AG04450 (cell line): ENCODE measurements at regions not wholly inside any gene's neighbourhood (a gene's known extent, or its start where the extent isn't known, plus 50 kb on each side); places are given as distances from the start of the nearest gene placed in this dataset.

Source experiments
- CTCF ChIA-PET: fragments of 300-600, 350-600 bp; formaldehyde crosslinking; extraction: SDS; loops from one replicate; lab custom pipeline; 2022; ENCODE audit warnings: antibody characterized with exemption, inconsistent platforms; lab: Charles Lee
- POLR2A ChIA-PET: fragments of 350-600 bp; formaldehyde crosslinking; extraction: SDS; loops from one replicate; lab custom pipeline; 2021; ENCODE audit warnings: antibody characterized with exemption, inconsistent platforms; lab: Yijun Ruan, JAX
- DNase-seq: peaks from one replicate; pipeline ENCODE4 v3.0.0-alpha.2; 2011; ENCODE audit warnings: low read depth, low spot score
- H3K27ac ChIP-seq: one replicate; pipeline ENCODE4 v1.5.1; 2012; ENCODE audit warnings: low read depth, low read length, control low read depth
- H3K27me3 ChIP-seq: one replicate; pipeline ENCODE4 v1.6.0; 2012; ENCODE audit warnings: low read length; ENCODE audit not compliant: control insufficient read depth, insufficient read depth
- H3K4me3 ChIP-seq: 2 replicates; pipeline ENCODE4 v1.5.1; 2011; ENCODE audit warnings: mild to moderate bottlenecking, low read depth, low read length, control low read depth
- H3K9me3 ChIP-seq: 2 replicates; pipeline ENCODE4 v1.5.1; 2012; ENCODE audit warnings: low read length; ENCODE audit not compliant: control insufficient read depth, insufficient read depth
- TF ChIP-seq, protein P1 (sequence below): IDR thresholded peaks from 2 replicates; pipeline ENCODE4 v1.5.1; 2011; ENCODE audit warnings: low read depth, low read length, control low read depth, inconsistent platforms

DNA sequence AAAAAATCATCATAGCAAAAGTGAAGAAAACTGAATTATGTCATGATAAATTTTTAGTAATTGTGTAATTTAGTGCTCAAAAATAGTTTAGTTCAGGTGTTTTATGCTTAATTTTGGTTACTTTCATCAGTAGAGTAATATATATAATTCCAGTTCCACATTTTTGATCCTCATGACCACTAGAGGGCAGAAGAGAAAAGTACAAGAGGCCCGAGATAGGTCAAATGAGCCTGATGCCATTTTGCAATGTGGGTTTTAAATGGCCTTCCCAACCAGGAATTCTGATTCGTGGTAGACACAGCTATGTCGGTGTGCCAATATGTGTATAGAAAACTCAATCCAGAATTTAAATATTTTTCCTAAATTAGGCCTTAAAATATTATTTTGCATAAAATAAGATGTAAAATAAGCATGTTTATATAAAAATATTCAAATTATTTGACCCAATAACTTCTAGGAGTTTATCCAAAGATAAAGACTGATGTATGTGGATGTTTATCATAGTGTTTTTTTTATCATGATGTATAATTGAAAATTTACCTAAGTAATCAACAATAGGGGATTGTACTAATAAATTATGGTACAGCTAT, 159.7 kb upstream of the RPS6KA2 start:
- CTCF ChIA-PET = interaction anchor here (0.7 to 4.6 kb wide), 8 partner anchors 8 to 219 kb away, joined by 3 to 83 read pairs (median 4); no protein-coding TSS in a partner anchor
- POLR2A ChIA-PET = no interaction called here
- DNase-seq = peak; percentile 20
- H3K27ac ChIP-seq = no peak overlapping the region
- H3K9me3 ChIP-seq = peaks cover 4% of the 10 kb centered on the region; the same call in 1 of the 2 replicates
- H3K4me3 ChIP-seq = no peak overlapping the region
- TF ChIP-seq, protein P1, sequence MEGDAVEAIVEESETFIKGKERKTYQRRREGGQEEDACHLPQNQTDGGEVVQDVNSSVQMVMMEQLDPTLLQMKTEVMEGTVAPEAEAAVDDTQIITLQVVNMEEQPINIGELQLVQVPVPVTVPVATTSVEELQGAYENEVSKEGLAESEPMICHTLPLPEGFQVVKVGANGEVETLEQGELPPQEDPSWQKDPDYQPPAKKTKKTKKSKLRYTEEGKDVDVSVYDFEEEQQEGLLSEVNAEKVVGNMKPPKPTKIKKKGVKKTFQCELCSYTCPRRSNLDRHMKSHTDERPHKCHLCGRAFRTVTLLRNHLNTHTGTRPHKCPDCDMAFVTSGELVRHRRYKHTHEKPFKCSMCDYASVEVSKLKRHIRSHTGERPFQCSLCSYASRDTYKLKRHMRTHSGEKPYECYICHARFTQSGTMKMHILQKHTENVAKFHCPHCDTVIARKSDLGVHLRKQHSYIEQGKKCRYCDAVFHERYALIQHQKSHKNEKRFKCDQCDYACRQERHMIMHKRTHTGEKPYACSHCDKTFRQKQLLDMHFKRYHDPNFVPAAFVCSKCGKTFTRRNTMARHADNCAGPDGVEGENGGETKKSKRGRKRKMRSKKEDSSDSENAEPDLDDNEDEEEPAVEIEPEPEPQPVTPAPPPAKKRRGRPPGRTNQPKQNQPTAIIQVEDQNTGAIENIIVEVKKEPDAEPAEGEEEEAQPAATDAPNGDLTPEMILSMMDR = peak; percentile 73
- H3K27me3 ChIP-seq = no peaks in the 10 kb centered on the region

DNA sequence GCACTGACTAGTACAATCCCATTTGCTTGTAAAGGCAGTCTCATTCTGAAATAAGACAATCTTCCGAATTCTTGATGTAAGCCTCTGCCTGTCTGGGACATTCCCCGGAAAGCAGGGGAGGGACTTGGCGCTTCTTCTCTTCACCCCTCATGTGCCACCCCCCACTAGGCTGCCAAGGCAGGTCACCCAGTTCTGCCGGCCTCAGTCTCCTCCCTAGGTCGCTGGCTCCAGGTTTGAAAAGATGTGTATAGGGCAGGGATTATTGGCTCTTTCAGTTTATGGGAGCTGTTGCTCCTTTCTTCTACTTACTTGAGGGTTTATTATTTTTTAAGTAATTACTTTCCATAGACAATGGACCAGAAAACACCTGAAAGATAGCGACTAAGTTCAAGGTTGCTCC, 158.1 kb upstream of the RPS6KA2 start:
- DNase-seq = no peak
- ChIA-PET POLR2A (no interaction called here), CTCF (interaction anchor here (1.7 to 4.6 kb wide), 2 partner anchors 10 to 205 kb away, joined by 7 to 83 read pairs; no protein-coding TSS in a partner anchor)
- Histone ChIP-seq H3K9me3 (peaks cover 4% of the 10 kb centered on the region; the same call in 1 of the 2 replicates), H3K27me3 (no peaks in the 10 kb centered on the region), H3K4me3 (no peak overlapping the region), H3K27ac (no peak overlapping the region)
- TF ChIP-seq, protein P1 = no peak

DNA sequence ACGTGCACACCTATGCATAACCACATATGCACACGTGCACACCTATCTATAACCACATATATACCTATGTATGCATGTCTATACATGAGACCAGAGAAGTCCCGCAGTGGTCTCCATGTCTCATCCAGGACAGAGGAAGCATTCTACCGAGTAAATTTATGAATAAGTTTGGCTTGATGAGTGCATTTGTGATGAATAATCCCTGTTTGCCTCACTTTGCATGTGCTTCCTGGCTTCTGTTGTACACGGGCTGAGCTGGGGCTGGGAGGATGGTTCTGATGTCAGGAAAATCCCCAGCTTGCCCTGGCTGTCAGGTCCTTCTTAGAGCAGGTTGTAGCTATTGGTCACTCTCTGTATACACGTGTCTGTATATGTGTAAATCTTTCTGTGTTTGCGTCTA, 157.6 kb upstream of the RPS6KA2 start:
- DNase-seq = no peak
- TF ChIP-seq, protein P1 = no peak
- Histone ChIP-seq H3K27ac (no peak overlapping the region), H3K27me3 (no peaks in the 10 kb centered on the region), H3K9me3 (peaks cover 4% of the 10 kb centered on the region; the same call in 1 of the 2 replicates), H3K4me3 (no peak overlapping the region)
- POLR2A ChIA-PET = no interaction called here
- CTCF ChIA-PET = interaction anchor here (1.7 to 4.6 kb wide), 2 partner anchors 10 to 205 kb away, joined by 7 to 83 read pairs; no protein-coding TSS in a partner anchor

DNA sequence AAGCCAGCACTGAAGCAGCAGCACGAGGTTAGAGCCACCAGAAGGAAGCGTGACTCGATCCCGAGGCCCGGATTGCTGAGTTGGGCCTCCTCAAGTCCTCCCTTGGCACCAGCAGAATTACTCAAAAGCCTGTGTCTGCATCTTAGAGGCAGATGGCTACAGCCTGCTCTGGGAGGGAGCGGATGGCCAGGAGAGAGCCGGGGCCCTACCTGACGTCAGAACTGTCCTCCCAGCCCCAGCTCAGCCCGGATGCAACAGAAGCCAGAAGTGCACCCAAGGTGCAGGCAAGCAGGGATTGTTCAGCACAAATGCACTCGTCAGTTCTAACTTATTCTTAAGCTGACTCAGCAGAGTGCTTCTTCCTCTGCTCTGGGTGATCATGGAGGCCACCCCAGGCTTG, 155.5 kb upstream of the RPS6KA2 start:
- ChIA-PET POLR2A (no interaction called here), CTCF (interaction anchor here (1.7 kb wide), 1 partner anchor 207 kb away, joined by 7 read pairs; no protein-coding TSS in a partner anchor)
- Histone ChIP-seq H3K27ac (no peak overlapping the region), H3K27me3 (no peaks in the 10 kb centered on the region), H3K4me3 (no peak overlapping the region), H3K9me3 (peaks cover 4% of the 10 kb centered on the region; the same call in 1 of the 2 replicates)
- TF ChIP-seq, protein P1 = no peak
- DNase-seq = no peak

DNA sequence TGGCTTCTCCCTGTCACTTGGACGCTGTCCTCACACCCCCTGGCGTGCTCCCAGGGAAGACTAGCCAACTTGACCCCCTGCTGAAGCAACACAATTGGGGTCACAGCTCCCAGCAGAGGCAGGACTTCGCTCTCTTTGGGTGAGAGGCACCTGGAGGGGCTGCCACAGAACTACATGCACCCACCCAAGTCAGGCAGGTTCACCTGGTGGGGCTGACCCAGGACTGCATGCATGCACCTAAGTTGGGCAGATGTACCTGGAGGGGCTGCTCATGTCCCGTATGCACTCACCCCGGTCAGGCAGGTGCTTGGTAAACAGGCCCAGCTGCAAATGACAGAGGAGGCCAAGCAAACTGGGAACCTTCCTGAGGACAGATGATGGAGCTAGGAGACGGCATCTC, 154.3 kb upstream of the RPS6KA2 start:
- TF ChIP-seq, protein P1 = no peak
- no peak for DNase-seq
- CTCF ChIA-PET = no interaction called here
- Histone ChIP-seq H3K27ac (no peak overlapping the region), H3K27me3 (no peaks in the 10 kb centered on the region), H3K9me3 (peaks cover 4% of the 10 kb centered on the region; the same call in 1 of the 2 replicates), H3K4me3 (no peak overlapping the region)
- POLR2A ChIA-PET = no interaction called here
